Esophagus muscularis mucosa (tissue), 4 donors: ENCODE measurements at regions not wholly inside any gene's neighbourhood (a gene's known extent, or its start where the extent isn't known, plus 50 kb on each side); places are given as distances from the start of the nearest gene placed in this dataset.

Experiments
- EP300 ChIP-seq: sonication (generic); formaldehyde crosslinking; IDR thresholded peaks from one replicate; pipeline ENCODE4 v1.6.1; 2017; ENCODE audit warnings: antibody characterized with exemption
- POLR2A ChIP-seq: fragments of 450-650 bp; IDR thresholded peaks from one replicate; pipeline ENCODE4 v1.6.1; 2017; ENCODE audit warnings: antibody characterized with exemption, moderate library complexity, mild to moderate bottlenecking, low read depth
- POLR2AphosphoS5 ChIP-seq, 2 donors: sonication (generic); formaldehyde crosslinking; IDR thresholded peaks; one replicate each; pipeline ENCODE4 v1.6.1; 2017; ENCODE audit warnings: antibody characterized with exemption in 2 of 2
- TF ChIP-seq, protein P1 (sequence below), 3 experiments: fragments of 200-600 bp in 2 of 3; fragments of 450-650 bp in 1 of 3; sonication (generic) in 2 of 3; IDR thresholded peaks; one replicate each; pipeline ENCODE4 v1.5.1; 2017 to 2019; ENCODE audit warnings: antibody characterized with exemption in 3 of 3, mild to moderate bottlenecking in 2 of 3, moderate library complexity in 1 of 3

DNA sequence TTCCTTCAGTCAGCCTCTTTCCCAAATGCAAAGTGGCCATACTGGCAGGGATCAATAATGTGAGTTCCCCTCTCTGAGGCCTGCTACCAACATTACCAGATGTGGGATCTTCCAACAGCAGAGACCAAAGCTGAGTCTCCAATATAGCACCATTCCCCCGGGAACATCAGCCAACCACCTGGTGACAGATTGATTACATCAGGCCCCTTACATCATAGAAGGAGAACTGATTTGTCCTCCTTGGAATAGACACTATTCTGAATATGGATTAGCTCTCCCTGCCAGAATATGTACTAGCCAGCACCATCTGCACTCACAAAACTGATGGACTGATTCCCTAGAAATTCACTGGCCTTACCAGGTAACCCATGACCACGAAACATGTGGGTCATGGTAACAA is 61.9 kb upstream of the CARMIL1 start:
- no peak for TF ChIP-seq POLR2AphosphoS5 (IDR thresholded peaks at IDR 0.05)
- TF ChIP-seq, protein P1, sequence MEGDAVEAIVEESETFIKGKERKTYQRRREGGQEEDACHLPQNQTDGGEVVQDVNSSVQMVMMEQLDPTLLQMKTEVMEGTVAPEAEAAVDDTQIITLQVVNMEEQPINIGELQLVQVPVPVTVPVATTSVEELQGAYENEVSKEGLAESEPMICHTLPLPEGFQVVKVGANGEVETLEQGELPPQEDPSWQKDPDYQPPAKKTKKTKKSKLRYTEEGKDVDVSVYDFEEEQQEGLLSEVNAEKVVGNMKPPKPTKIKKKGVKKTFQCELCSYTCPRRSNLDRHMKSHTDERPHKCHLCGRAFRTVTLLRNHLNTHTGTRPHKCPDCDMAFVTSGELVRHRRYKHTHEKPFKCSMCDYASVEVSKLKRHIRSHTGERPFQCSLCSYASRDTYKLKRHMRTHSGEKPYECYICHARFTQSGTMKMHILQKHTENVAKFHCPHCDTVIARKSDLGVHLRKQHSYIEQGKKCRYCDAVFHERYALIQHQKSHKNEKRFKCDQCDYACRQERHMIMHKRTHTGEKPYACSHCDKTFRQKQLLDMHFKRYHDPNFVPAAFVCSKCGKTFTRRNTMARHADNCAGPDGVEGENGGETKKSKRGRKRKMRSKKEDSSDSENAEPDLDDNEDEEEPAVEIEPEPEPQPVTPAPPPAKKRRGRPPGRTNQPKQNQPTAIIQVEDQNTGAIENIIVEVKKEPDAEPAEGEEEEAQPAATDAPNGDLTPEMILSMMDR (IDR thresholded peaks at IDR 0.05), result no peak
- TF ChIP-seq POLR2A, result no peak
- no peak for TF ChIP-seq EP300
